ENCODE measurements at regions not wholly inside any gene's neighbourhood (a gene's known extent, or its start where the extent isn't known, plus 50 kb on each side); places are given as distances from the start of the nearest gene placed in this dataset.

DNA sequence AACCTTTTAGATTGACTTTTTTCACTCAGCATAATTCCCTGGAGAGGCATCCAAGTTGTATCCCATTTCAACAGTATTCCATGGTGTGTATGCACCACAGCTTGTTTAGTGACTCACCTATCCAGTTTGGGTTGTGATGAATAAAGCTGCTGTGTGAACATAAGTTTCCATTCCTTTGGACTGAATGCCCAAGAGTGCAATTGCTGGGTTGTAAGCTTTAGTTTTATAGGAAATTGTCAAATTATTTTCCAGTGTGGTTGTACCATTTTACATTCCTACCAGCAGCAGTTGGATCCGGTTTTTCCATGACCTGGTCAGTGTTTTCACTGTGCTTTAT is 60.9 kb upstream of the TMED7 start:
- peak; percentile 31 for DNase-seq (ENCODE audit: low spot score)

DNA sequence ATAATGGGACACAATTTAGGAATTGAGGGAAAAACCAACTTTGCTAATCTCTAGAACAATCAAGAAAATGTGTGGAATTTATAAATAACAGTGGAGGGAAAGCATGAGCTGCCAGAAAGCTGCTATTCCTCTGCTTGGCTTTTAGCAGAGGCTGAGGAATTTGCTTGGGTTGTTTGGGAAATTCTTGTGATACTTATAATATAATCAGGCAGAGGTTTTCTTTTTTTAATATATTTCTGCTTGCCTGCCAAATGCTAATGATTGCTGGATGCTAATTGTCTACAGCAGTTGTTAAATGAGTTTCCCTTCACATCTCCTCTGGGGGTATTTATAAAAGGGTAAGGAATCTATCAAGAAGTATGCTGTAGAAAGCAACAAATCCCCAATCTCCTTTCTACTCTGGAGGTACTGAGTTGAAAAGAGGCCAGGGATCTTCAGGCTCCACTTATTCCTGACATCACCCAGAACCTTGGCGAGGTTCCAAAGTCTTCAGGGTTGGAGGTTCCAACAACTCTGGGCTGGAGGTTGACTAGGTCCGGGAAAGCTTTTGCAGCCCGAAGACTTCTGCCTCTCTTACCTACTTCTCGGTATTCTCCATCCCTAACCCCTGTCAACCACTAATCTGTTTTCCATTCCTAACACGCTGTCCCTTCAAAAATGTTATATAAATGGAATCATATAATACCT is 60.4 kb upstream of the TMED7 start:
- peak; percentile 22 for DNase-seq (ENCODE audit: low spot score)

DNA sequence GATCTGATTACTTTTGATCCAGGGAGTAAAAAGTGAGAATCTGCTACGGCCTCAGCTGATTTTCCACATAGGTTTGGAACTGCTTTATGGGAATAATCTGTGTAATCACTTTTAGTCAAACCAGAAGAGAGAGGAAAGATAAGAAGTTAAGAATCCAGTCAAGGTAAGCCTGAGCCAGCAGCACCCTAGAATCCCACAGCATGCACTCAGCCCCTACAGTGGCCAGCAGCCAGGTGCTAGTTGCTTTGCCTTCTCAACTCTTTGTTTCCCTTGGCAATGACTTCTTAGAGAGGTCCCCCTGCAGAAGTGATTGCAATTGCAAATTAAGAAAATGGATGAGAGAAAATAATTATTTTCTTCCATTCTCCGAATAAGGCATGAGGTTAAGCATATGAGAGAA is 59.7 kb upstream of the TMED7 start:
- no peak for DNase-seq (ENCODE audit: low spot score)

DNA sequence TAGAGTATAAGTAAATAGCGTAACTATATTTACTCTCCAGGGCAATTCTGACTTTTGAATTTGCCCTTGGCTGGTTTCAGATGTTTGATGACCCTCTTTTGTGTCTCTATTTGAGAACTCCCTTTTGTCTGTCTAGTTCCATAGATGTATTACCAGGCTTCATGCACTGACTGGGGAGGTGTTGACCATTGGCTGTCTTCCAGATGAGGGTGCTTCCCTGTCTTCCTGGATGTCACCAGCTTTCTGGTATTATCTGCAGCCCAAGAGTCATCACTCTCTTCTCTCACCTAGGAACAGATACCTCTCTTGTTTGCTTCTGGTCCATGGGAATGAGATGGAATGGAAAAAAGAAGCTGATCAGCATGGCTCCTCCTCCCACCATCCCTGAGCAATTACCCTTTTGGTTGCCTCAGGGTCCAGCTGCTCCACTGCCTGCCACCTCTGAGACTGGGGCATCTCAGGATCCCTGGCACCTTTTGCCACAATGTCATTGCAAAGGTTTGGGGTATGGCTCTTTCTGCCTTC is 58.7 kb upstream of the TMED7 start:
- no peak for DNase-seq (ENCODE audit: low spot score)

DNA sequence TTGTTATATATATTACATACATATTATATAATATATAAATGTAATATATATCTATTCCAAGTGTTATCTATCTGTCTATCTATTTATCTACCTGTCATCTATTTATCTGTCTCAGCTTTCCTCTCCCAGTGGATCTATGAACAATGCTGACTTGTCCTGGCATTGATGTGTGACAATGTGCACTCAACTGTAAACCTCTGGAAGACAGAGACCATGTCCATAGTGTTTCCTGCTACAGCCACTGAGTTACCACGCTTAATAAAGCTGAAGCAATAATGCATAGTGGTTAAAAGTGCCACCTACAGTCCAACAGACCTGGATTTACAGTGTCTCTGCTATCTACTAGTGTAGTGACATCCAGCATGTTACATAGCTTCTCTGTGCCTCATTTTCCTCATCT is 57.2 kb upstream of the TMED7 start:
- DNase-seq (ENCODE audit: low spot score): no peak
